ENCODE measurements at regions not wholly inside any gene's neighbourhood (a gene's known extent, or its start where the extent isn't known, plus 50 kb on each side); places are given as distances from the start of the nearest gene placed in this dataset.

- Mint-ChIP-seq H3K27ac (ENCODE audit: unreplicated experiment) (no peak overlapping the region), H3K9me3 (ENCODE audit: unreplicated experiment) (peaks cover 26% of the 10 kb centered on the region), H3K36me3 (ENCODE audit: unreplicated experiment) (no peaks in the 10 kb centered on the region), H3K4me1 (ENCODE audit: unreplicated experiment) (no peaks in the 10 kb centered on the region), H3K4me3 (ENCODE audit: unreplicated experiment) (no peak overlapping the region), H3K27me3 (ENCODE audit: unreplicated experiment) (no peaks in the 10 kb centered on the region)
- DNase-seq (ENCODE audit: extremely low spot score, unreplicated experiment) = no peak
- TF ChIP-seq CTCF (IDR thresholded peaks at IDR 0.05) = no peak
Observed at GRCh38 chr2:16338026-16338425, 327.6 kb downstream of the CYRIA start.

GRCh38 chr2:16336916-16337315, 328.7 kb downstream of the CYRIA start:
- no peak overlapping the region for H3K4me3 Mint-ChIP-seq (ENCODE audit: unreplicated experiment)
- TF ChIP-seq CTCF (IDR thresholded peaks at IDR 0.05) = no peak
- no peak for DNase-seq (ENCODE audit: extremely low spot score, unreplicated experiment)
- no peak overlapping the region for H3K27ac Mint-ChIP-seq (ENCODE audit: unreplicated experiment)
- no peaks in the 10 kb centered on the region for H3K4me1 Mint-ChIP-seq (ENCODE audit: unreplicated experiment)
- H3K9me3 Mint-ChIP-seq (ENCODE audit: unreplicated experiment) = peaks cover 23% of the 10 kb centered on the region
- H3K36me3 Mint-ChIP-seq (ENCODE audit: unreplicated experiment) = no peaks in the 10 kb centered on the region
- H3K27me3 Mint-ChIP-seq (ENCODE audit: unreplicated experiment) = no peaks in the 10 kb centered on the region

GRCh38 chr2:16336491-16336890, 329.1 kb downstream of the CYRIA start:
- TF ChIP-seq CTCF (IDR thresholded peaks at IDR 0.05) = no peak
- DNase-seq (ENCODE audit: extremely low spot score, unreplicated experiment) = no peak
- Mint-ChIP-seq H3K27me3 (ENCODE audit: unreplicated experiment) (no peaks in the 10 kb centered on the region), H3K4me1 (ENCODE audit: unreplicated experiment) (no peaks in the 10 kb centered on the region), H3K27ac (ENCODE audit: unreplicated experiment) (no peak overlapping the region), H3K9me3 (ENCODE audit: unreplicated experiment) (peaks cover 20% of the 10 kb centered on the region), H3K4me3 (ENCODE audit: unreplicated experiment) (no peak overlapping the region), H3K36me3 (ENCODE audit: unreplicated experiment) (no peaks in the 10 kb centered on the region)

- no peak for TF ChIP-seq CTCF (IDR thresholded peaks at IDR 0.05)
- DNase-seq (ENCODE audit: extremely low spot score, unreplicated experiment) = no peak
- Mint-ChIP-seq H3K27ac (ENCODE audit: unreplicated experiment) (no peak overlapping the region), H3K27me3 (ENCODE audit: unreplicated experiment) (no peaks in the 10 kb centered on the region), H3K36me3 (ENCODE audit: unreplicated experiment) (no peaks in the 10 kb centered on the region), H3K4me3 (ENCODE audit: unreplicated experiment) (no peak overlapping the region), H3K9me3 (ENCODE audit: unreplicated experiment) (peaks cover 20% of the 10 kb centered on the region), H3K4me1 (ENCODE audit: unreplicated experiment) (no peaks in the 10 kb centered on the region)
Observed at GRCh38 chr2:16335947-16336346, 329.7 kb downstream of the CYRIA start.

GRCh38 chr2:16335604-16335930, 330.1 kb downstream of the CYRIA start:
- TF ChIP-seq CTCF (IDR thresholded peaks at IDR 0.05) = no peak
- no peaks in the 10 kb centered on the region for H3K36me3 Mint-ChIP-seq (ENCODE audit: unreplicated experiment)
- DNase-seq (ENCODE audit: extremely low spot score, unreplicated experiment) = no peak
- peaks cover 20% of the 10 kb centered on the region for H3K9me3 Mint-ChIP-seq (ENCODE audit: unreplicated experiment)
- no peaks in the 10 kb centered on the region for H3K4me1 Mint-ChIP-seq (ENCODE audit: unreplicated experiment)
- H3K27ac Mint-ChIP-seq (ENCODE audit: unreplicated experiment) = no peak overlapping the region
- no peaks in the 10 kb centered on the region for H3K27me3 Mint-ChIP-seq (ENCODE audit: unreplicated experiment)
- no peak overlapping the region for H3K4me3 Mint-ChIP-seq (ENCODE audit: unreplicated experiment)

Data from osteocyte (in vitro differentiated cells).